IPS DF 4.7 (cell line): ENCODE measurements at regions not wholly inside any gene's neighbourhood (a gene's known extent, or its start where the extent isn't known, plus 50 kb on each side); places are given as distances from the start of the nearest gene placed in this dataset.

ENCODE experiments used
- DNase-seq: peaks from one replicate; pipeline ENCODE4 v3.0.0-alpha.2; 2013; ENCODE audit warnings: low spot score; ENCODE audit errors: extremely low read depth

DNA sequence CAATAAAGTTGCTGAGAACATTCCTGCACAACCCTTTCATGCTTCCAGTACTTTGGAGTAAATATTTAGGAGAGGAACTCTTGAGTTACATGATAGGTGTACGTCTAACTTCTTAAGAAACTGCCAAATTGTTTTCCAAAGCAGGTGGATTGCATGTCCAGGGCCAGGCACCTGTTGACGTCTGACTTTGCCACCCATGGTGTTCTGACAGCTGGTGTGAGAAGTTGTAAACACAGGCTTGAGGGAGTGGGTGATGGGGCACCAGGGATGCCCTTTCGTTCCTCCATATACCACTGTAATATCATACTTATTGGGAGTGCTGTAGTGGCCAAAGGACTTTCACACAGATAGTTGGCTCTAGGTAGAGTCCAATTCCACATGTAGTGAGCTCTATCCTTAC, 352.1 kb downstream of the GADD45G start:
- no peak for DNase-seq

DNA sequence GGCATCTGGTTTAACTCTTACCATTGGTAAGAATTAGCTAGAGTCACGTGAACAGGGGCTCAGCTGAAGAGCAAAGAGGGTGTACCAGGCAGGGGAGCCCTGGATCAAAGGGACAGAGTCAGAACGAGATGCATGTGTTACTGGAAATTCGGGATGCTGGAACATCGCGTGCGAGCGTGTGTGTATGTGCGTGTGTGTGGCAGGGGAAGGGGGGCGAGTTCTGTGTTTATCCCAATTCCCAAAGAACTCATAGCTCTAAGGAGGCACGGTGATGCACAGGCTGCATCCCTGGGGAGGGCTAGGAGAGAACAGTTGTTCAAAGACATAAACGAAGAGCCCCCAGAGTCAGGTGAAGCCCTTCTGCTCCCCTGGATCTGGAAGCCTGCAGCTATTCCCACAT, 353.3 kb downstream of the GADD45G start:
- no peak for DNase-seq

DNA sequence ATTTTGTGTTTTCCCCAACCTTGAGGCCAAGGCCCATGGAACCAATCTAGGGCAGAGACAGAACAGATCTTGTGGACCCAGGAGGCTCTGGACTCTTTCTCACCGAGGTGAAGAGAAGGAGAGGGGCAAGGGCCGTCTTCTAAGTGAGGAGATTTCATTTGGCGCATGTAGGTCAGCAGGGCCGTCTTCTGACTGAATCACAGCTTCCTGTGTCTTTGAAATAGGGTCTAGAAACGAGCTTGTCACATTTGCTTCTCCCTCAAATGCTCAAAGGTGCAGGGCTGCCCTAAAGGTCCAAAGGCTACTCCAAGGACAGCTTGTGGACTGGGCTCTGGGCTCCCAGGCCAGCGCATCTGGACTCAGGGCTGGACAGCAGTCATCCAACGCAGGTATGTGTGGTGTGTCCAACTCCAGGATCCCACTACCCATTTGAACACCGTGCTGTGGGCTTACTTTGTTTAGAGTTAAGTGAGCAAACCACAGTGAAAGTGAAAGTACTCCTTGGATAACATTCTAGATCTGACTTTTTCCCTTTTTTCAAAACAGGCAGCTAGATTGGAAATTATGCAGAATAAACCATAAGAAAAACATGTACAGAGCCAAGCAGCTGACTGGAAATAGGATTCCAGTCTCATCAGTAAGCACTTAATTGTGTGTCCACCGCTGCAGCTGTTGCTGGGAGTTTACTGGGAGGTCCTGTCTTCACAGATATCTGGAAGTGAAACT, 357.0 kb downstream of the GADD45G start:
- DNase-seq, result no peak

DNA sequence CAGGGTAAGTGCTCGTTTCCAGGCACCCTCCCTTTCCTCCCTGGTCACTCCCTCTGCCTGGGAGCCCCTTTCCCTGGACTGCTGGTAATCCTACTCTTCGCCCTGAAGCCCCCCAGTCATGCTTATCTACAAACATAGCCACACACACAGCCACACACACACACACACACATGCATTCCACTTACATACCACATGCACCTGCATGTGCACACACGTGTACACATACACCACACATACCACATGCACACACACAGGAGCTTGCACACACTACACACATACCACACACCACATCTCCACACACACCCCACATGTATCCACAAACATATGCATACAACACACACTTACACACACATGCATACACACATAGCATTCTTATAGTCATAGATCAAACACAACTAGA, 358.5 kb downstream of the GADD45G start:
- DNase-seq, result no peak

DNA sequence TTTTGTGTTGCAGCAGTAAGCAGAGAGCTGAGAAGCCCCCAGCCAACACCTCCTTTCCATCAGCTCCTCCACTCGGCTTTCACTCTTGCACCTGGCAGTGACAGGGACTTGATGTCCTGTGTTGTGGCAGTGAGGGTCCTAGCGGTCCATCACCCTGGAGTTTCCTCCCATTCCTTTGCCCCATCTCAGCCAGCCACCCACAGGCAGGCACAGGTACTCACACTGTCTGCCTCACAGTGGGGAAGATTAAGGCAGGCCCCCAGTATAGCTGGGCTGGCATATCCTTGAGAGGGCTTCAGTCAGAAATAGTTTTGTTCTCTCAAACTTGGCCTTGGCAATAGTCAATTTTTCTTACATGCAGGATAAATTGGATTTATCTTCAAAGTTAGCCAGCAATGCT, 362.7 kb downstream of the GADD45G start:
- DNase-seq, result no peak

DNA sequence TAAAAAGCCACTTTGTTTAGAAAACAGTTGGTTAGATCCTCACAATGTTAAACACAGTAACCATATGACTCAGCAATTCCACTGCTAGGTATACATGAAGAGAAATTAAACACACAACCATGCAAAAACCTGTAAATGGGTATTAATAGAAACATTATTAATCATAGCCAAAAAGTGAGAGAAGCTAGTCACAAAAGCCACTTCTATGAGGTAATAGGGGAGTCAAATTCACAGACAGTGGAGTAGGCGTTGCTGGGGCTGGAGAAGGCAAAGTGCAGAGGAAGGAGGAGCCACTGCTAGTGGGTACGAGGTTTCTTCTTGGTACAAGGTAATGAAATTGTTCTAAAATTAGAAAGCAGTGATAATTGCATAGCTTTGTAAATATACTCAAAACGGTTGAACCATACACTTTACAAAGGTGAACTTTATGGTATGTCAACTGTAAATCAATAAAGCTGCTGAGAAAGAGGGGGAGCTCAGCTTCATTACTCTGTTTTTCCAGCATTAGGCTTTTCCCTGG, 364.4 kb downstream of the GADD45G start:
- no peak for DNase-seq

DNA sequence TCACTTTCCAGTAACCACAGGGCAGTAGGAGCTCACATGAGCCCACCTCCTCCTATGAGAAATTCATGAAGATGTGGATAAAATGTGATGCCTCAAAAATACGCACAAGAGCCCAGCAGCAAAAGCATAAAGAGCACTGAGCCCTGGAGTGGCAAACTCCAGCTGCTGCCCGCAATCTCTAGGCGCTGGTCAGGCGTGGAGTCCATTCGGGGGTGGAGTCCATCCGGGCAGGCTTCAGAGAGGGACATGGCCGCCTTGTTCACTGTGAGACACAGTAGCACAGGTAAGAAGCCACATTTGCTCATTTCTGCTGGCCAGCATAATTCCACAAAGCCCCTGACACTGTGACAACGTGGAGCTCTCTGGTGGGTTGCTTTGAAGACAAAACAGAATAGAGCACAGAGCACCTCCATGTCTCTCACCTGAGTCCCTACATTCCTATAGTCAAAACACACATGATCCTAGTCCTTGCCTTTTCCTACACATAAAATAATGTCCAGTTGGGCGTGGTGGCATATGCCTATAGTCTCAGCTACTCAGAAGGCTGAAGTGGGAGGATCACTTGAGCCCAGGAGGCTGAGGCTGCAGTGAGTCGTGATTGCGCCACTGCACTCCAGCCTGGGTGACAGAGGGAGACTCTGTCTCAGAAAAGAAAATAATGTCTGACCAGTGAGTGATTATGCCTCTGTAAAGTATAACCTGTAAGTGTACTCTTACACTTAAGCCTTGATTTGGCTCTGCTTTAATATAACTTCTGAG, 365.2 kb downstream of the GADD45G start:
- DNase-seq, result no peak

DNA sequence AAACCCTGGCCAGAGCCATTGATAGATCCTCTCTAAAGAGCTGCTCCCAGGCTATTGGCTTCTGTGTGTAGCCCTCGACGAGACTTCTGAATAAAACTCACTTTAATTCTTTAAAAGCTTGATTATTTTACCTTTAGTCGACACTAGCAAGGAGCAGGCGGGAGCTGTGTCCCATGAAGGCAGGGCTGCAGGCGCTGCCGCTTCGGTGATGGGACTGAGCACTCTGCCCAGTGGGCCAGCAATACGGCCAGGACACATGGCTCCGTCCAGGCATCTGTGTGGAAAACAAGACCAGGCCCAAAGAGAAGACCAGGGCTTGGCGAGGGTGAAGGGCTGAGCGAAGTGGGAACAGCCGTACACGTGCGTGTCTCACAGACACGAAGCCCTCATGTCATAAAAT, 365.9 kb downstream of the GADD45G start:
- no peak for DNase-seq

DNA sequence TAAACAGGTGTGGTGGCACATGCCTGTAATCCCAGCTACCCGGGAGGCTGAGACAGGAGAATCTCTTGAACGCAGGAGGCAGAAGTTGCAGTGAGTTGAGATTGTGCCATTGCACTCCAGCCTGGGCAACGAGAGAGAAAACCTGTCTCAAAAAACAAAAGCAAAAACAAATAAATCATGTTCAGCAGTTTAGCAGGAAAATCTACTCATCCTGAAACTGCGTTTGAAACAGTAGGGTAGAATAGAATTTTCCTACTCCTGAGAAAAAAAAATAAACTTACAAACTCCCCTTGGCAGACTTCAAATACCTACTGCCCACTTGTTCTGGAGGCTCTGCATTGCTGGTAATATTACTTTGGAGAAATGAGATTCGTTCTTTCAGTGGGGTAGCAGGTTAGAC, 367.7 kb downstream of the GADD45G start:
- no peak for DNase-seq

DNA sequence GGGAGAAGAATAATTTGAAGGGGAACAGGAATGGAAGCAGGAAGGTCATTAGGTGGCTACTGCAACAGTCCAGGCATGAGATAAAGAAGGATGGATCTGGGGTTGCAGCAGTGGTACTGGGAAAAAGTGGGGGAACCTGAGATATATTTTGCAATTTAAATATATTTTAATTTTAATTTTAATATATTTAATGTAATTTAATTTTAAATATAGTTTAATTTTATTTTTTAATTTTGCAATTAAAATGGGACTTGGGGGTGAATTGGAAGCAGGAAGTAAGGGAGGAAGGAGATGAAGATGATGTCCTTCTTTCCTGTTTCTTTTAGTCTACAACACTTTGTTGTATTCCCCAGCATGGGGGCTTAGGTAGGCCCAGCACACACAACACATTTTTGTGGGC, 369.8 kb downstream of the GADD45G start:
- DNase-seq, result no peak

DNA sequence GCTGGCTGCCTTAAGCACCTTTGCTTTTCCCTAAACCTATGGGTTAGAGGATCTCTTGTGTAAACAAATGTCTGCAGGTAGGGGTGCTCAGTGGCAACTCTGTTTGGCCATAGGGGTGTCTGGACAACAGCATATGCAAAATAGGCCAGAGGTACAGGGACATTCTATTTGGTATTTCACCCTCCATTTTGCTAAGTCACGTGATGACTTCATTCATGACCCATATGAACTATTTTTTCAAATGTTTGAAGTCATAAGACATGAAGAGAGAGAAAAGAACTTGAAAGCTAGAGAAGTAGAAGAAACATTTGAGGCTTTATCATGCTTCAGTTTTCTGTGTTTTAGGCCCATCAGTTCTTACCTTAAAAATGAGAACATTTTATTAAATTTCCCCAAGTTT, 370.2 kb downstream of the GADD45G start:
- DNase-seq, result no peak

DNA sequence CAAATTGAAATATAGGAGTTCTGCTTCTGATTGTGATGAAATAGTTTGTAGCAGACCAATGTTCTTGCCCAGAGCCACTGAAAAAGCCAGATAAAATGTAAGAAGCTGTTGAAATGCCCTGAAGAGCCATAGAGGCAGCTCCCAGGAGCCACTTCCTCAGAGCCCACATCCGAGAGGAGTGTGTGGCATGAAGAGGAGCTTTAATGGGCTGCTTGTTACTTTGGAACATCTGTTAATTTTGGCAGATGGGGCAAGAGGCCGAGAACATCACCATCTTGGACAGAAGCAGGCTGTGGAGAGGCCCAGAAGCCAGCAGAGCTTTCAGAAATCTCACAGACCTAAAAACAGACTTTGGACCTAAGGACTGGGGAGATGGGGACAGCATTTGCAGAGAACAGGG, 370.8 kb downstream of the GADD45G start:
- no peak for DNase-seq

DNA sequence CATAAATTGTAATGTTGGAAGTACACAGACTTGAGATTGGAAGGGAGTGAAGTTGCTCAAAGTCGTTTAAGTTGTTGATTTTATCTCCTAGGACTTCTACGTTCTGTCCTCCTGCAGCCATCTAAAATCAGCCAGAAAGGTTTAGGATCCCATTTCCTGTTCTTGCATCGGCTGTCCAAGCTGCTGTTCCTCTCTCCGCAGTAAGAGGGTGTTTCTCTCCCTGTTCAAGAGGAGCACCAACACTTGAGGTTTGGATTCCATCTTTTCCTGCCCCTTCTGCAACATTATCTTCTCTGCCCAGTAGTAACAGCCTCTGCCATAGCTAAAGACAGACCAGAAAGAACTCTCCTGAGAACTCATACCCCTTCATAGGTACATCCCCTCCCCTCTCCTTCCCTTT, 373.4 kb downstream of the GADD45G start:
- peak; percentile 16 for DNase-seq

DNA sequence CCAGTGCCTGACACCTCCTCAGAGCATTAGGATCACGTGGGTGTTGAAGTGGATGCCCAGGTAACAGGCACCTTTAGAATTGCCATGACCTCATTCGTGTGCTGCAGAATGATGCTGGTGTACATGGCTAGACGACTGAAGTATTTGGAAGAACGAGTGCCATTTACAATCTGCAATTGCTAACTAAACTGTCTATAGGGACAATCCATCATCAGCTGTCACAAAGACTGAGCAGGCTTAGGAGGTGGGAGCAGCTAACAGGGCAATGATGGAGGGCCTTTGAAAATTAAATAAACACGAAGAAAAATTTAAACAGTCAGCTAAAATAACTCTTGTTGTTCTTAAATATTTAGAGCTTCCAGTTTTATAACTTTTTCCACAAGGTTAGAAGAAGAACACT, 375.8 kb downstream of the GADD45G start:
- DNase-seq, result no peak

DNA sequence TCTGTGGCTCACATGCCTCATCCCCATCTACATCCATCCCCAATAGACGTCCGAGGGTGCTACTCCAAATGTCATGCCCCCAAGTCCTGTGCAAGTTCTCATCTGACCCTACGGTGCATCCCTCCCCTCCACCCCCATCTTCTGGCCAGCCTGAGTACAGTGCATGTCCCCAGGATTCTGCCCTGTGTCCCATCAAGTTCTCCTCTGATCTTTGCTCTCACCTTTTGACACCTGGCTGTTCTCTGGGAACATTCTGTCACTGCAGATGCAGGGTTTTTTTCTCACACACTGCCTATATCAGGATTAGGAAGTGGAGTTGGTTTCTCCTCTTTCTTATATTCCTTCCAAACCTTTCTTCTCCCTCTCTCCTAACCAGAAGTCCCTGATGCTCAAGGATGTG, 377.2 kb downstream of the GADD45G start:
- no peak for DNase-seq

DNA sequence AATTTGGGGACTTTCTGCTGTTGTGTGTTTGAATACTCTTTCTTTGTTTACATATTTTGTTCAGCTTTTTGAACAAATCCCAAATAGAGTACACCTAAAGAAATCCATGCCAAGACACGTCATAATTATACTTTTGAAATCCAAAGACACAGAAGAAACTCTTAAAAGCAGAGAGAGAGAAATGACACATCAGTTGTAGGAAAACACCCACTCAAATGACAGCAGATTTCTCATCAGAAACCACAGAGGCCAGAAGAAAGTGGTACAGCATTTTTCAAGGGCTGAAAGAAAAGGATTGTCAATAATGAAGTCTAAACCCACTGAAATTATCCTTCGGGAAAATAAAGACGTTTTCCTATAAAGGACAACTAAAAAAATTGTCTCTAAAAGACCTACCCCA, 378.6 kb downstream of the GADD45G start:
- no peak for DNase-seq

DNA sequence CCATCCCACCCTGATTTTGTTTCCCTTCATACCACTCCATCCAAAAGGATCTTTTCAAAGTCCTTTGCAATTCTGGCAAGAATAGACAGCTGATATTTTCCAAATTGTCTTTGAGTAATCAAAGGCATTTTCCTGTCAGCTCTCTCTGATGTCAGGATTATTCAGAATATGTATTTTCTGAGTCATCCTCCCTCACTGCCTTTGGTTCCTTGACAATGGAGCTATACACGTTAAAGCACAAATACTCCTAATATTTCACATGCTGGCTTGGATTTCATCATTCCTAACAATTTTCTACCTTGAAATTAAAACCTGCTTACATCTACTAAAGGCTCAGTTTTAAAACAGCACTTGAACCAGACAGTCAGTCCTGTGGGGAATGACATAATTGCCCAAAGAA, 379.4 kb downstream of the GADD45G start:
- no peak for DNase-seq

DNA sequence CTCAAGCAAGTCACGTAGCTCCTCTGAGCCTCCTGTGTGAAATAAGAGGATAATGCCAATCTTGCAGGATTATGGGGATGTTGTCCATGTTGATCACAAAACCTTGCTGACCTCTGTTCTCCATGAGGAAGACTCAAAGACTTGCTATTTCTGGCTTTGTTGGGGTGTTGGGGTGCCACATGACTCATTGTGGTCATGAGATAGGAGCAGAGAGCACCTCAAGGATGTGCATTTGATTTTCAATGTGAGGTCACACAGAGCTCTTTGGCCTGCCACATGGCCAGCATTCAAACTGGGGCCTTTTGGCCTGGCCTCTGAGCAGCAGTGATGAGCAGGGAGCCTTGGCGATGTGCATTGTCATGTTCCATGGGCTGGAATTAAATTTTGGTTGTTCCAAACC, 380.3 kb downstream of the GADD45G start:
- no peak for DNase-seq

DNA sequence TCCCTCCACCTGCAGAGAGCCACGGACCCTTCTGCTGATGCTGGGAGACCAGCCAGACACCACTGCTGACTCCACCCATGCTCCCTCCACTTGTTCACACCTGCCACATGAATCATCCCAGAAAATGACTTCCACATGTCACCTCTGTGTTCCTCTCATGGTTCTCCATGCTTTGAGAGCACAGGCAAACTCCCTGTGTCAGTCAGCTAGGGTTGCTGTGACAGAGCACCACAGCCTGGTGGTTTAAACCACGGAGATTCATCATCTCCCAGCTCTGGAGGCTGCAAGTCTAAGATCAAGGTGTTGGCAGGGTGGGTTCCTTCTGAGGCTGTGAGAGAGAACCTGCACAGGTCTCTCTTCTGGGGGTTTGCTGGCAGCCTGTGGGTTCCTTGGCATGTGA, 381.4 kb downstream of the GADD45G start:
- no peak for DNase-seq

DNA sequence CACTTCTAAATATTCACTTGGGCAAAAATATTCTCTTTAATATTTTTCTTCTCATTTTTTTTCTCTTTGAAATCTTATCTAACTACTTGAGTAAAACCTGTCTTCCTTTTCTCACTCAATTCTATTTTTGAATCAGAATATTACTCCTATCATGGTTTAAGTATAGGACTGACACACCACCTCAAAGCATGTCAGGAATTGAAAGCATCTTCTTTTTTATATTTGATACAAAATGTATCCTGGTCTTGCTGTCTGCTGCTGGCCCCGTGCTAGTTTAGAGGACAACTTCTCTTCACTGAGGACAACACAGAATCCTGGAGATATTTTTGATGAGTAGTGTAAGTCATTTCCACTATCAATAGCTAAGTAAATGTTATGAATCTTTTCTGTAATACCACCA, 383.6 kb downstream of the GADD45G start:
- DNase-seq, result no peak

DNA sequence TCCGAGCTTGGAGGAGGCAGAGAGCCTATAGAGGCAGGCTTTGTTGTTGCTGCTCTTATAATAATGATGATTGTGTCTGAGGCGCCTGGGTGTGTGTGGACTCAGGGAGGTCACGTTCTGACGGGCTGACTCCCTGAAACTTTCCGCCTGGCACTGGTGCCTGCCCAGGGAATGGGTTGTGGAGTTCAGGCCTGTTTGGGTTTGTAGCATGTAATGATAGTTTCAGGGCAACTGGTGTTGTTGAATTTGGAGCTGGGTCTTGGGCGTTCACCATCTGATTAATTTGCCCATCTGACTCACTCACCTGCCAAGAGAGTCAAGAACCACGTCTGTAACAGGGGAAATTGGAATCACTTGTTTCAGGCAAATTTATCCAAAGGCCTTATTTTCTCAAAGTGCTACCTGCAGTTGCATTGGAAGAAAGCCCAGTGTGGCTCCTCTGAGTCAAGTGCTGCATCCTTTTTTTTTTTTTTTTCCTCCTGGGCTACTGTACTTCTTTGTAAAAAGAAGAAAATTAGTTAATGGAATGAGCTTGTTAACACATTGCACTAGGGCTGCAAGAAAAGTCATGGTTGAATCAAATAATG, 386.5 kb downstream of the GADD45G start:
- DNase-seq, result no peak

DNA sequence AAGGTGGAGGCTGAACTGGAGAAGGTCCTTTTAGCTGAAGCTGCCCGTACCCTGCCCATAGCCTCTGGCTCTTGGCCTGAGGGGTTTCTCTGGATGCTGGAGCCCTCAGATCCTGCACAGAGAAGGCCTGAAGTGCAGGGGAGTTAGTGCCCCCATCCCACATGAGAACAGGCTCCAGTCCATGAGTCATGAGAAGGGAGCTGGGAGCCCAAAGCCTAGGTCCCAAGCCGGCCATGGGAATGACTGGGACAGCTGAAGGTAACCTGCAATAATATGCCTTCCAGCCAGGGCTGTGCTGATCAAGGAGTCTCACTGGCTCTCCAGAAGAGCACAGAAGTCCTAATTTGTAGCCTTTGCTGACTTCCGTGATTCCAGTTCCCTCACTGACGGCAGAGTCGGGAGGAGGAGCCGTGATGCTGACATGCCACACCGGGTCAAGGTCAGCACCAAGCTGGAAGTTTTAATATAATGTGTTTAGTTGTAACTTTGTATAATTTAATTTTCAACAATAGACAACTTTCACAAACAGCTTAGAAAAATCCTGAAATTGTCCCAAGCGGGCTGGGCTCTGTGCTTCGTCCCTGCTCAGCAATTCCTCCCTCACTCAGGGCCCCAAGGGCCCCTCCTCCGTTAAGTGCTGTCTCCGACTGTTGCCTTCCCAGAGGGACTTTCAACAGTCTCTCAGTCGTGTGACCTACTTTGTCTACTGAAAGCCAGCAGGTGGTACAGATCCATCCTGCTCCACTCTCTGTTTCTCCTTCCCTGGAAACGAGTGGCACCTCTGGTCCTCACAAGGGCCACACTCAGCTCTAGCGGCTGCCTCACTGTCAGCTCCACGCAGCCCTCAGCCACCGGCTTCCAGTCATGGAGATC, 387.8 kb downstream of the GADD45G start:
- no peak for DNase-seq
